Activated CD4-positive, CD25-positive, alpha-beta regulatory T cell treated with anti-CD3 and anti-CD28 coated beads, Interleukin-2, amount 50 U/mL, for 24 hours (primary cell): ENCODE measurements at regions not wholly inside any gene's neighbourhood (a gene's known extent, or its start where the extent isn't known, plus 50 kb on each side); places are given as distances from the start of the nearest gene placed in this dataset.
A peak's percentile ranks its signal among the peaks of the same experiment; 100 is the strongest.
"Not testable (repeated sequence)": the region's sequence is repeated elsewhere in the genome, so short reads cannot be mapped to it uniquely, and the experiment has no call there.

Experiments
- ATAC-seq, 2 donors: fragments of 150-1000 bp; cut with Tn5 transposase; one replicate each; pipeline ENCODE4 v1.10.0; 2021; ENCODE audit warnings: mild to moderate bottlenecking in 1 of 2, moderate library complexity in 1 of 2

DNA sequence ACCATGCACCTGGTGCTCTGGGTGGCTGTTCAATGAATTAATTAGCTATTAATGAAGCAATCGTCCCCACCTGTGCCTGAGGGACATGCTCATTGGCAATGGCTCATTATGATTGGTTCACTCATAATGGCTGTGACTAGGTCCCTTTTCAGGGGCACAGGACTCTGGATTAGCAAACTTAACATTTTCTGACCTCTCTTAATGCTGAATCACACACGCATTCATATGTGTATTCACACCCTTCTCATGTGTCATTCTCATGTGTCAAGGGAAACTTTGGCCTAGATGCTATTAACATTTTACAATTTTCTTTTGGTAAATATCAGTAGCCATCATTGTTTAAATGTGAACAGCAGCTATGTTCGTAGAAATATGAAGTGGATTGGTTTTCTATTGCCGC lies 98.9 kb upstream of the PMAIP1 start:
- peak; percentile 58 to 68 for ATAC-seq

DNA sequence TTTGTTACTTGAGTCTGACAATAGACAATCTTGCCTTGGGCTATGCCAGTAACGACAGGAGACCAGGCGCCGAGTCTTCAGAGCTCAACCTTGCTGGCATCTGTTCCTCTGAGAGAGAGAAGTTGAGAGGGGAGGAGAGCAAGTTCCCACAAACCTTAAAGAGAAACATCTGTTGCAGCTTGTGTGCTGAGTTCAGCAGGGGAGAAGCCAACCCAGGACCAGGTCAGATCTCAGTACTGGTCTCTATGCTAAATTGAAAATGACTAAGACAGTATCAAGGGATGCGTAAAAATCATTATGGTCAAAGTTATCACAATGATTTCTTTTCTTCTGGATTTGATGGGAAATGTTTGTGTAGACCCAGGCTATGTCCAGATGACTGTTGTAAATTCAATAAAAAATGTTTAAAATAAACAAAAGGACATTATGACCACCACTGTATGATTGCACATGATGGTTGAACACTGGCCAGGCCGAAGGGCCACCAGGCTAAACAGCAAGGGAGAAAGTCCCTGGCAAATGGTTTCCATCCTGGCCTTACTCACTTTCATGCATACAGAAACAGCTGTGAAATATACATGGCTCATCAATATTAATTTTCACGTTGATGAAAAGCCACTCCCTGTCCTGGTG lies 100.3 kb upstream of the PMAIP1 start:
- ATAC-seq = no peak

DNA sequence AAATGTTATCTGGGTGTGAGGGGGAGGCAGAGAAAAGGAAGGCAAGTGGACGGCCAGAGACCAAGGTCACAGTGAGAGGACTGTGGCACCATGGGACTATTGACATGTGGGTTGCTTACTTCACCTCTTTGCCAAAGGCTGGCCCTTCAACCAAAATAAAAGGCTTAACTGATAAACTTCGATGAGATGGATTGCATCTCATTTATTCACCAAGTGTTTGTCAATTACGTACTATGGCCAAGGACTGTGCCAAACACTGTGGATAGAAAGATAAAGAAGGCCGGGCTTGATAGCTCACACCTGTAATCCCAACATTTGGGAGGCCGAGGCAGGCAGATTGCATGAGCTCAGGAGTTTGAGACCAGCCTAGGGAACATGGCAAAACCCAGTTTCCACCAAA lies 98.7 kb upstream of the CCBE1 start:
- no peak for ATAC-seq

DNA sequence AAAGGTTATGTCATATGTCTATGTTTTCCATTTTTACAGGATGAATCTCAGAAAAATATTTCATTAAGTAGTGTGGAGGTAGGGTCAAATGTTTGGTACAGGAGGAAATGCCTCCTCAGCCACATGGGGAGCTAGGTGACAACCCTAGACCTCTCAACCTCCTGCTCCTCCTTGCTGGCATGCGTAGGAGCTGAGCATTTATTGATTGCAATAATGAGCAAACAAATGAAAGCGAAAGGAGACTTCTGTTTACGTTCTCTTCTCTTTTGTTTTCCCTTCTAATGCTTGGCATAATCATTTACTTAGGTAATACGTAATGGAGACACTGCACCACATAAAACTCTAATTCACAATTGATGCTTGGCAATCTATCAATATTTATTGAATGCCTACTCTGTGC lies 95.1 kb upstream of the CCBE1 start:
- no peak for ATAC-seq

DNA sequence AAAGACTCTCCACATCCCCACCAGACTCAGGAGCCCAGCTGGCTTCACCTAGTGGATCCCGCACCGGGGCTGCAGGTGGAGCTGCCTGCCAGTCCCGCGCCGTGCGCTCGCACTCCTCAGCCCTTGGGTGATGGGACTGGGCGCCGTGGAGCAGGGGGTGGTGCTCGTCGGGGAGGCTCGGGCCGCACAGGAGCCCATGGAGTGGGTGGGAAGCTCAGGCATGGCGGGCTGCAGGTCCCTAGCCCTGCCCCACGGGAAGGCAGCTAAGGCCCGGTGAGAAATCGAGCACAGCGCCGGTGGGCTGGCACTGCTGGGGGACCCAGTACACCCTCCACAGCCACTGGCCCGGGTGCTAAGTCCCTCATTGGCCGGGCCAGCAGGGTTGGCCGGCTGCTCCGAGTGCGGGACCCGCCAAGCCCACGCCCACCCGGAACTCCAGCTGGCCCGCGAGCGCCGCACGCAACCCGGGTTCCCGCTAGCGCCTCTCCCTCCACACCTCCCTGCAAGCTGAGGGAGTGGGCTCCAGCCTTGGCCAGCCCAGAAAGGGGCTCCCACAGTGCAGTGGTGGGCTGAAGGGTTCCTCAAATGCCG lies 93.2 kb upstream of the CCBE1 start:
- ATAC-seq = not testable (repeated sequence)

DNA sequence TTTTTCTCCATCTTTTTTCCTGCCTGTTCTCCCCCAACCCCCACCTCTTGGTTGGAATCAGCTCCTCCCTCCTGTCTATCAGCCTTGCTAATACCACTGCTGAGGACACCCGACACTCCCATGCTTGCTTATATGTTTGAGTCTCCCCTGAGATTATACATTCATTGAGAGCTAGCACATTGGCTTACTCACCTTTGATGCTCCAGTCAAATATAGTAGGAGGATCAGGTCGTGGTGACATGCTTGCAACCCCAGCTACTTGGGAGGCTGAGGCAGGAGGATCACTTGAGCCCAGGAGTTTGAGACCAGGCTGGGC lies 91.5 kb upstream of the CCBE1 start:
- no peak for ATAC-seq

DNA sequence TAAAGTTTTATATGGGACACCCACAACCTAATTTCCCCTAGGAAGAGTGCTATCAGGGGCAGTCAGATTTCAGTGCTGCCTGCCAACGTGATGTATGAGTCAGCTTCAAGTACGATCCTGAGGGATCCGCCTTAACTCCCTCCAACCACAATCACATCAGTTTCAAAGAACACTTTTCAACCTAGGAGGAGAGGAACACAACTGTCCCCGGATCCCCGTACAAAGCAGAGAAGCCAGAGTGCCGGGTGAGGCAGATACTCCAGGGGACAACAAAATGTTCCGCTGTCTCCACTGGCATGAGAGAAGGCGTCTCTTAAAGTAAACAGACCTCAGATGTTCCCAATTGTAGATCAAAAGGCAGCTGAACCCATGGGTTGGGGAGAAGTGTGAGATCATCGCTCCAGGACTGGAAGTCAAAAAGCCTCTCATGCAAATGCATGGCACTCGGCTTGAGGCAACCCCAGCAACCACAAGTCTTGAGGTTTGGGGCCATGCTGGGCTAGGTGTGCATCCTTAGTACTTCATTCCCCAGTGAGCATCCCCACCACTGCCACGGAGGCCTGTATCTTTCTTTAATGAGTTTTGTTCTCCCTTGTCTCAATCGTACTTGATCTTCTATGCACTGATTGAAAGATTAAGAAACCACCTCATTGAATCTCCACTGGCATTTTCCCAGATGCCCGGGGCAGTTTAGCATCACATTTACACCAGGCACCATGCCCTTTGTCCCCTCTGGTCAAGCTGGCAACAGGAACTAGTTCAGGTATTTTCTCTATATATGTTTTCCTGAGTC lies 91.0 kb upstream of the CCBE1 start:
- ATAC-seq = no peak

DNA sequence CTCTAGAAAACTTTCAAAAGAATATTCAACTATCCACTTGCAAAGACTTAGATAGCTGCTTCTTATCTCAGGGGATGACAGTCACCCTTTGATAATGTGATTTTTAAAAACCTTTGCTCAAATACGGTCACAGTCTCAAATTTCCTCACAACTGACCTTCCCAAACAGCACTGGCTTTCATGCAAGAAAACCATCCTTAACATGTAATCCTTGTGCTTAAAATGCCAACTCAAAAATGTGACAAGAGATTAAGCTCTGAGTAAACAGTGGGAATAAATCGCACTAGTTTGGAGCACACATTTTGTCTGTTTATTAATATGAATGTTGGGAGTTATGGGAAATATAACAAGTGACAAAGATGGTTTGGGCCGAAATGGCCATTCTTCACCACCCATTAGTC lies 87.5 kb upstream of the CCBE1 start:
- no peak for ATAC-seq

DNA sequence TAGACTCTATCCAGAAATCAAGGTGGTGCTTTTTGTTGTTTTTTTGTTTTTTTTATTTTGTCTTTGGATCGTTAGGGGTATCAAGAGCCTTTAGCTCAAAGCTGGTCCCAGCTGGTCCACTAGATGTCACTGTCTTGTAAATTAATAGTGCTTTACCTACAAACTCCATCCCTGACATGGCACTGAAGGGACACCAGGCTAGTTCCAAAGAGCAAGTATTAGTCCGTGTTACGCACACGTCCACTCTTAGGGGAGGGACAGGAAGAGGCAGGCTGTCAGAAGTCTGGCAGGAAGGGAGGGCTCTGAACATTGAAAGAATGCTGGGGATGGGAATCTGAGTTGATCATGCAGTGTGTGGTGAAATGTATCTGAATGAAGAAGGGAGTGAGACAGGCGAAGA lies 85.9 kb upstream of the CCBE1 start:
- ATAC-seq = no peak

DNA sequence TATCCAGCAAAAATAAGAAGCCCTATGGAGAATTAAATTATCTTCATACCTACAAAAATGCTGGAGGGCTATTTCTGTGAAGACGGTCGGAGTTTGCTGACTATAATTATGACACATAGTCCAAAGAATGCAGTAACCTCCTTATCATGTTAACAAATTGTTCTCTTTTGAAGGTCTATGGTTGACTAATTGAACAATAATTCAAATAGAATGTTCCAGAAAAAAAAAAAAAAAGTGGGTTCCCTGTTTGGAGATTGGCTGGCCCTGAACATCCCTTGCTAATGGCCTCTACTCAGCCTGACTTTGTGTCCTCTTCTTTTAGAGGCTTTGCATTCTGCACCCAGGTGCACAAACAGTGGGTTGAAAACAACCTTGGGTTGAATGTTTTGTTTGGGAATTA lies 82.8 kb upstream of the CCBE1 start:
- no peak for ATAC-seq

DNA sequence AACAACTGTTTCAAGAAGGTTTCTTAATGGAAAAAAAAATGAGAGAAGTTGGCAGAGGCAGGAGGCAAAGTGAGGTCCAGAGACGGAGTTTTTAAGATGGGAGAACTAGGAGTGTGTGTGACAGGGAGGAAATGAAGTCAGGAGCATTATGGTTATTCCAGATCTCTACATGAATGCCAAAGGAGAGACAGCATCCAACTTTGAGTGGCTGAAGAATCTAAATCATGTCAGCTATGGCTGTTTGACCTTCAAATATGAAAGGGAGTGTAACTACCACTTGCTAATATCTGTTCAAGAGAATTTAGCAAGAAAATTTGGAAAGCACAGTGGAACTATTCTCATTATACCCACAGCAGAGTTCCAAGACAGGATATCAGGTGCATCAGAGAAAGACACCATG lies 81.2 kb upstream of the CCBE1 start:
- no peak for ATAC-seq

DNA sequence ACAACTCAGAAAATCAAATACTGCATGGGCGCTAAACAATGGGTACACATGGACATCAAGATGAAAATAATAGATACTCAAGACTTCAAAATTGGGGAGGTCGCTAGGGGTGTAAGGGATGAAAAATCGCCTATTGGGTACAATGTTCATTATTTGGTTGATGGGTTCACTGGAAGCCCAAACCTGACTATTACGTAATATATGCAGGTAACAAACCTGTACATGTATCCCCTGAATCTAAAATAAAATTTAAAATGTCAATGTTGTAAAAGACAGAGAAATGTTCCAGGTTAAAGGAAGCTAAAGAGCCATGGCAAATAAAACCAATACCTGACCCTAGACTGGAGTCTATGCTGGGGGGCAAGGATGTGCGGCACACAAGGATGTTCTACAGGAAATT lies 80.4 kb upstream of the CCBE1 start:
- ATAC-seq = no peak

DNA sequence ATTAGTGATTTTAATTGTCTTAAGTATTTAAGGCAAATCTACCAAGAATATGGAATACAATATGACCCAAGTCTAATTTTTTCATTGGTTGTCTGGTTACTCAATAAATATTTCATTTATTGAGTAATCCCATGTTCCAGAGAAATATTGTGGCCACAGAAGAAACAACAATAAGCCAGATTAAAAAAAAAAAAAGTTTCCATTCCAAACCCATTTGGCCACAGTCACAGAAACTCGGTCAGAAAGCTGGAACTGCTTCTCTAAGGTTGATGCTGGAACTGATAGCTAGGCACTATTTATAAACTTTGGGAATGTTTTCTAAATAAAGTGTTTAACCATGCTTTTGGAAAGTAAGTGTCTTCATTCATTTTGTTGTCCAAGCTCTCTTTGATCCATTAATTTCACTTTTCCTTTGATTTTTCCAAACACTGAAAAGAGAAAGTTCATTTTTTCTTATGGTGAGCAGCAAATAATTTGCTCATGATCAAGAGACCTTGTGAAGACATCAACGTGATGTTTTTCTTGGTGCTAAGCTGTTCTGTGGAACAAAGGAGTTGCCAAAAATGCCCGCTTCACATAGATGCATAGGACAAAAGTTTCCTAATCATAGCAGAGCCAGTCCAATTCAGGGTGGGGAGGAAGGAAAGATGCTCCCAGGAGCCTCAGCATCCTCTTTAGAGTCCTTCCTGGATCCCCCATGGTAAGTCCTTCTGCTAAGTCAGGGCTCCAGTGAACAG lies 72.1 kb upstream of the CCBE1 start:
- ATAC-seq = no peak

DNA sequence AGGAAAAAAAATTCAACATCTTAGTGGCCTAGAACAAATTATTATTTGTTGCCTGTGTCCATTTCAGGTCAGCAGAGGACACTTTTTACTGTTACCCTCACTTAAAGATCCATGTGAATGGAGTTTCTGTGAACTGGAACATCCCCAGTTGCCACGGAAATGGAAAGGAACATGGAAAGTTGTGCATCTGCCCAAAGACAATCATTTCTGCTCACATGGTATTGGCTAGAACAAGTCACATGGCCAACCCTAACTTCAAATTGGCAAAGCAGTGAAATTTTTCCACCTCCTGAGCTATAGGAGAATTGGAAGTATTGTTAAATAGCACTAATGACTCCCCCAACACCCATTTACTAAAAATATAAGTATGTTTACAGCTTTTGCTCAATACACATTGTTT lies 71.2 kb upstream of the CCBE1 start:
- ATAC-seq = no peak

DNA sequence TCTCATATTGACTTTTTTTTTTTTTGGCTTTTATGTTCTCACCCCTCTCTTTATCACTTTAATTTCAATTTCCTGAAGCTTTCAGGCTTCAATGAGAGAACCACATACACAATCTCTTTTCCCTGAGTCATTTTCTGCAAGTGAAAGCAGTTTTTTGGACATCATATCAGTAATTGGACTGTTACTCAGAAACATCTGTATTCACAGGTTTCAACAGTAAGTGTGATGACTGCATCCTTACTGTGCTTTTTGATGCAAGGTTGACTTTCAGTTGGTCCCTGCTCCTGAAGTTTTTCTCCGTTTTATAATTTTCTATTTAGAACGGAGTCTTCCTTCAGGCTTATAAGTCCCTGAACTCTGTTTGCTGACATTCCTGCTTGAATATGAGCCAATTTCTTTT lies 70.5 kb upstream of the CCBE1 start:
- ATAC-seq = no peak

DNA sequence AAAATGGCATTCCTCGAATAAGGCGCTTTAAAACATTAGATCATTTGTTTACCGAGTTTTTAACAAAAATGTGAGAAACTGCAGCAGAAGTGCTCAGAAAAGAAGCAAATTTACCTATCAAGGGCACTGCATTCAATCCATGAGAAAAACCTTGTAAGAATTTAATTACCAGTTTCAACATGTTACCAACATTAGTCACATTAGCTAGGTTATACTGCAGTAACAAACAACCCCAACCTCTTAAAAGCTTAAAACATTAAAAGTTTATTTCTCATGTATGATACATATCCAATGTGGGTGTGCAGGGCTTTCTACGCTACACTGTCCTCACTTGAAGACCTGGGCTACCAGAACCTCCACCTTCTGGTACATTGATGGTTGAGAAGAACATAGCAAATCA lies 68.1 kb upstream of the CCBE1 start:
- no peak for ATAC-seq

DNA sequence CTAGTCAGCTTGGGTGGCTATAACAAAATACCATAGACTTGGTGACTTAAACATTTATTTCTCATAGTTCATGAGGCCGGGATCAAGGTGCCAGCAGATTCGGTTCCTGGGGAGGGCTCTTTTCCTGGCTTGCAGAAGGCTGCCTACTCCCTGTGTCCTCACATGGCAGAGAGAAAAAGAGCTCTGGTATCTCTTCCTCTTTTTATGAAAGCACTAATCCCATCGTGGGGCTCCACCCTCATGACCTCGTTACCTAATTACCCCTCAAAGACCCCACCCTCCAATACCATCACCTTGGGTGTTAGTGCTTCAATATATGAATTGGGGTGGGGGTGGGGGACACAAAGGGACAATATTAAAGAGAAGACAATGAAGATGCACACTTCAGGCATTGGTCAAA lies 67.1 kb upstream of the CCBE1 start:
- ATAC-seq = no peak

DNA sequence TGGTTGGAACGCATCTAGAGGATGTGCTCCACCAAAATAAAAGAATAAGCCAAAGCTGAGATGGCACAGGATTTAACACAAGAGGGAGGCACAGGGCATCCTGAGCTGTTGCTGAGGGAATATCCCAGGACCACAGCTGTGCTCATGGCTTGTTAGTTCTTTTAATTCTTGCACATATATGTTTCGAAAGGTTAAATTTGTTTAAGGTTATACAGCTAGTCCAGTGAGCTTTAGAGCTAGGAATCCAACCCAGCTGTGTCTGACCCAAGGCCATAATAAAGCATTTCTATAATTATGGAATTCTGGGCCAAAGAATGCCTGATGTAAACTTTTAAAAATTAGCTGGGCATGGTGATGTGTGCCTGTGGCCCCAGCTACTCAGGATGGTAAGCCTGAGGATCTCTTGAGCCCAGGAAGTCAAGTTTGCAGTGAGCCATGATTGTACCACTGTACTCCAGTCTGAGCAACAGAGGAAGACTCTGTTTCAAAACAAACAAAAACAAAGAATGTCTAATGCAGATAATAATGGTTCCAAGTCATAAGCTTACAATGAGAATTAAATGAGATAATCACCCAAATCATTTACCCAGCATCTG lies 66.4 kb upstream of the CCBE1 start:
- no peak for ATAC-seq

DNA sequence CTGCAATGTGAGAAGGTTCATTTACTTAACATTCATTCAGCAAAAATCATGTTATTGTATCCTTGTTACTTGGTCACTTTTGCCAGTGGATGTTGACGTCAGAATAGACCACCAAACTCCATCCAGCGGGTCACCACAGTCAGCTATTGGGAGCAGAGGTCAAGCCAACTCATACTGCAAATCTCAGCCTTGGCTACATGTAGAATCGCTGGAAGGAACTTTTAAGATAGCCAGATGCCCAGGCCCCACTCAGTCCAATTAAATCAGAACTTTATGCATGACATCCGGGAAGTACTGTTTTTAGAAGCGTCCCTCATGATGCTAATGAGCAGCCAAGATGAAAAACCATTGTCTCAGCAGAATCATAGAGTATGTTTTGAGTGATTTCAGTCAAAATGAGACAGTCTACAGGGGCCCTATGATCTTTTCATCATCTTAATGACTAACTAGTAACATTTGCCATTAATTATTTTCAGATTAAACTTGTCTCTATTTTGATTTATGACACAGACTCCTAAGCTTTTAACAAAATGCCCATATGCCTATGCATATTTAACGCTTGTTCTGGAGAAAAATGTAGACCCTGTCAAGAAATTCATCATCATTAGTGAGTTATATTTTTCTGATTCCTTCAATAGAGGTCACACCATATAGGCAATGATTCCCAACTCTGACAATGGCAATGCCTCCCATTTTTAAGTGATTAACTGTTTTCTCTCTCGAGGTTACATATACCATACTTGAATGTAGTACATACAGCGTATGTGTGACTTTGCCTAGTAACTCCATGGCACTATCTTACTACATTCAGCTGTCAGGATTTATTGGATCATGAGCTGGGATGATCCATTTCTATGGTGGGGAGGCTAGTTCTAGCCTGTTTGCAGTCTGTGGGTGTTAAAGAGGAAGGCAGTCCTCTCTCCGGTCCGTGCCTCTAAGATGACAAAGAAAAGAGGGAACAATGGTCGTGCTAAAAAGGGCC lies 63.7 kb upstream of the CCBE1 start:
- ATAC-seq = no peak

DNA sequence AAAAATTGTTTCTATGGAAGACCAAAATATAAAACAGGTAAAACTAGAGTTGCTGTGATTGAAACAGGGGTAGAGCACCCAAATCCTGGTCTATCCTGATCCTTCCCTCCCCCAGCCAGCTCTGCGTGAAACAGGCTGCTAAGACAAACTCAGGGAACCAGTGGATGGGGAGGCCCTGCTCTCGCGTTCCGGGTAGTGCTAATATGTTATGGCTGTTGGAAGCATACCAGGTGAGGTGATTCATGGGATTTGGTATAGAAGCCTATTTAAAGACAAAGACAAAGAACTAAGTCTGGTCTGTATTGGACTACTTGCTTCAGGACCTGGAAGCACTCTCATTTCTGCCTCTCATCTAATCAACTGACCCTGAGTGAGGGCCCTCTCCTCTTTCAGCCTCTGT lies 63.0 kb upstream of the CCBE1 start:
- no peak for ATAC-seq

DNA sequence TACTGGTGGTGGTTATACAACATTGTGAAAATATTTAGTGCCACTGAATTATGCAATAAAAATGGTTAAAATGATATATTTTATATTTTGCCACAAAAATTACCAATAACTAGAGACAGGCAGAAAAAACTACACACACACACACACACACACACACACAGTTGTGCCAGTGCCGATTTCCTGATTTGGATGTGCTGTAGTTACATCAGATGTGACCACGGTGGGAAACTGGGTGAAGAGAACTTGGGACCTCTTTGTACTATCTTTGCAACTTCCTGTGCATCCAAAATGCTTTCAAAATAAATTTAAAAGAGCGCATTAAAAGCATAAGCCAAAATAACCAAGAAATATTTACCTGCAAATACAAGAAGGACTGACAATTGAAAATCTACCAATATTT lies 61.6 kb upstream of the CCBE1 start:
- ATAC-seq = no peak

DNA sequence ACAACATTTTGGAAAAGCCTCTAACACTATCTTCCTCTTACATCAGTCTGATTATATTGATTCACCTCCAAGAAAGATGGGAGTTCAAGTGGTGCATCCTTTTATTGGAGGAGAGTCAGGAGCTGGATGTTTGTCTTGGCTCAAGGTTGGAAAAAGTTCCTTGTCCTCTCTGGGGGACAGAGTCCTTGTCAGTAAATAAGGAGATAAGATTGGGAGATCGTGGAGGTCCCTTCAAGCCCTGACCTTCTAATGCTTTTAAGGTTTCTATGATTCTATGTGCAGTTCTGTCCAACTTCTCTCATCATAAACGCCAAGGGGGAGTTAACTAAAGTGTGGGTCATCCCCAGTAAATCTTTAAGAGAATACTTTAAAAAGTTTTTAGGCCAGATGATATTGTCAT lies 60.9 kb upstream of the CCBE1 start:
- ATAC-seq = no peak
